GM12892 (cell line): ENCODE measurements at regions not wholly inside any gene's neighbourhood (a gene's known extent, or its start where the extent isn't known, plus 50 kb on each side); places are given as distances from the start of the nearest gene placed in this dataset.

Experiments used
- POLR2A ChIP-seq: IDR thresholded peaks from 2 replicates; pipeline ENCODE4 v1.6.1; 2011; ENCODE audit warnings: low read depth, low read length, control low read depth
- POLR2AphosphoS5 ChIP-seq: IDR thresholded peaks from 2 replicates; pipeline ENCODE4 v1.6.1; 2011; ENCODE audit warnings: low read depth, low read length, control low read depth

DNA sequence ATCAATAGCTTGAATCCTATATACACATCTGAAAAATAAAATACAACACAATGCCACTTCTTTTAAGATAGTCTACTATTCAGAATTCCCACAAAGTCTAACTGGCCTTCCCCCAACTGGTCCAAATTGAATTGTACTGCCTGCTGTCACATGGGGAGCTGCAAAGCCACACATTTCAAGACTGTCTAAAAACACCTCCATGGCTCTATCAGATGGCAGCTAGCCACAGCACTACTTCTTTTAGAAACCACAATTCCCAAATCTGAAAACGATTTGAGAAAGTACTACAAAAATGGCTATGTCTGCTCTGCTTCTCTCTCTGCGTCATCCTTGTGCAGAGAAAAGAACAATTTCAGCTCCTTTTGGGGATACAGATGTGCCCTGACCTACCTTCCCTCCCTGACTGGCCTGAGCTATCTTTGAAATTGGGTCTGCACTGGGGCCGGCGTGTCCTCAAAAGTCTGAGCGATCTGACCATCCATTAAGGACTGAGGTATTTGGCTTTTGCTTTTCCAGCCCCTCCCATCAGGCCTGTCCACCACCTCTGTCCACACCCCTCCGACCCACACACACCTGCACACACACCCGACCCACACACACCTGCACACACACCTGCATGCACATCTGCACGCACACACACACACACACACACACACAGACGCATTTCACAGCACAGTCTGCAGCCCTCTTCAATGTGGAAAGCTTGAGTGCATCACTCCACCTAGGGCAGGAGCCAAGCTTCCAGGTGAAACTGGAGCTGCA is 68.6 kb upstream of the IPO5 start:
- no peak for TF ChIP-seq POLR2A
- no peak for TF ChIP-seq POLR2AphosphoS5
